Tibial nerve (tissue), 3 donors: ENCODE measurements at regions not wholly inside any gene's neighbourhood (a gene's known extent, or its start where the extent isn't known, plus 50 kb on each side); places are given as distances from the start of the nearest gene placed in this dataset.

Experiments
- POLR2A ChIP-seq, 2 donors: fragments of 450-650 bp; IDR thresholded peaks; one replicate each; pipeline ENCODE4 v1.6.1; 2017; ENCODE audit warnings: antibody characterized with exemption in 2 of 2, mild to moderate bottlenecking in 2 of 2, moderate library complexity in 2 of 2
- TF ChIP-seq, protein P1 (sequence below), 5 experiments: fragments of 200-600 bp in 3 of 5; fragments of 450-650 bp in 2 of 5; sonication (generic) in 3 of 5; IDR thresholded peaks; one replicate each; pipeline ENCODE4 v1.5.1; 2016 to 2019; ENCODE audit warnings: antibody characterized with exemption in 5 of 5, mild to moderate bottlenecking in 3 of 5, moderate library complexity in 2 of 5

- TF ChIP-seq, protein P1, sequence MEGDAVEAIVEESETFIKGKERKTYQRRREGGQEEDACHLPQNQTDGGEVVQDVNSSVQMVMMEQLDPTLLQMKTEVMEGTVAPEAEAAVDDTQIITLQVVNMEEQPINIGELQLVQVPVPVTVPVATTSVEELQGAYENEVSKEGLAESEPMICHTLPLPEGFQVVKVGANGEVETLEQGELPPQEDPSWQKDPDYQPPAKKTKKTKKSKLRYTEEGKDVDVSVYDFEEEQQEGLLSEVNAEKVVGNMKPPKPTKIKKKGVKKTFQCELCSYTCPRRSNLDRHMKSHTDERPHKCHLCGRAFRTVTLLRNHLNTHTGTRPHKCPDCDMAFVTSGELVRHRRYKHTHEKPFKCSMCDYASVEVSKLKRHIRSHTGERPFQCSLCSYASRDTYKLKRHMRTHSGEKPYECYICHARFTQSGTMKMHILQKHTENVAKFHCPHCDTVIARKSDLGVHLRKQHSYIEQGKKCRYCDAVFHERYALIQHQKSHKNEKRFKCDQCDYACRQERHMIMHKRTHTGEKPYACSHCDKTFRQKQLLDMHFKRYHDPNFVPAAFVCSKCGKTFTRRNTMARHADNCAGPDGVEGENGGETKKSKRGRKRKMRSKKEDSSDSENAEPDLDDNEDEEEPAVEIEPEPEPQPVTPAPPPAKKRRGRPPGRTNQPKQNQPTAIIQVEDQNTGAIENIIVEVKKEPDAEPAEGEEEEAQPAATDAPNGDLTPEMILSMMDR (IDR thresholded peaks at IDR 0.05) = no peak
- no peak for TF ChIP-seq POLR2A (IDR thresholded peaks at IDR 0.05)
These were observed 421.7 kb upstream of the CHRM3 start for GRCh38 chr1:238964631-238965030.
